GM19467 (cell line): ENCODE measurements at regions not wholly inside any gene's neighbourhood (a gene's known extent, or its start where the extent isn't known, plus 50 kb on each side); places are given as distances from the start of the nearest gene placed in this dataset.

ENCODE experiments used
- ATAC-seq: cut with Tn5 transposase; IDR thresholded peaks from one replicate; pipeline ENCODE4 v1.9.1; 2021; ENCODE audit warnings: mild to moderate bottlenecking, moderate library complexity; ENCODE audit not compliant: unreplicated experiment

GRCh38 chr14:82510007-82510406 is 976.4 kb upstream of the SEL1L start:
- ATAC-seq = no peak

DNA sequence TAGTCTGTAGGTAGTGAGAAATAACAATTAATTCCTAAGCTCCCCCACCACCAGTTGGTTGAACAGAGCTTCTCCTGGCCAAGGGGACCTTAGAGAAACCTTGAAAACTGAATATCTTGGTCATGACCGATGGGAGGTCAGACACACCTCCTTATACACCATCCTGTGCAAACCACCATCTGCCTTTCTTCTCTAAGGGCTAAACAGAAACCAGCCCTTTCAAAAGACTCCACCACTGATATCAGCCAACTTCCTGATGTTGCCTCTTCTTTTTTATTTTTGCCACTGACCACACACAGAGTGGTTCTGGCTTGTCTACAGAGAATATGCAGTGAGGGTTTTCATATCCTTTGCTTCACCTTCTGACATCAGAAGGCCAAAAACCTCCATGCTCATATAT is 977.7 kb upstream of the SEL1L start:
- ATAC-seq = no peak

GRCh38 chr14:82520765-82521164 is 987.1 kb upstream of the SEL1L start:
- no peak for ATAC-seq

GRCh38 chr14:82521191-82521590 is 987.5 kb upstream of the SEL1L start:
- ATAC-seq = no peak

- no peak for ATAC-seq
Measured at GRCh38 chr14:82528016-82528415, 994.4 kb upstream of the SEL1L start.

DNA sequence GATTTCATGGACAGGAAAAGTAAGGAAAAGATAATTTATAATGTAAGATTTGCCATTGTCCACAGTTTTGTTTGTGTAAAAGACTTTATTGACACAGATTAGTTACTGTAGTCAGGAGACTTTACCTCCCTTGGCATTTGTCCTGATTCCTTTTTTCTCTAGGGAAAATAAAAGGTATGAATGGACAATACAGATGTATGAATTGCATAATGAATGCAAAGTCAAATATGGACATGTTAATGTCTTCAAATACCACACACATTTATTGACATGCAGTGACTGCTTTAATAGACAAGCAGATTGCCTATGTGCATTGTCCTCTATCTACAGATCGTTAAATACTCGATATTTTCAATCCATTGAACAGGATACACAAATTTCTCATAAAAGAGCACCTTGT is 999.7 kb upstream of the SEL1L start:
- no peak for ATAC-seq

DNA sequence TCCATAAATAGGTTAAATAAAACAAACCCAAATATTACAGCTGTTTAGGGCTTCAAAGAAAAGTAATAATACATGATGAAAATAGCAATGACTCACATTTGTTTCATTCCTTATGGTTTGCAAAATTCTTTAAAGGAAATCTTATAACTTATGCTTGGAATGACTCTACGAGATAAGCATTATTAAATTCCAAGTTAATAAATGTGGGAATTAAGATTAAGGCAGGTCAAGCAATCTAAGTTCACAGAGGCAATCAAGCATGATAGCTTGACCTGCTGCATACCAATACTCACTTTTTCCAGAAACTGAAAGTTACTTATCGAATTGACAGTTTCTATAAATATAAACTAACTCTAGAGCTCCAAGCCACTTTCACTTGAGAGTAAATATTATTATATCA is 1002.9 kb upstream of the SEL1L start:
- ATAC-seq = no peak

DNA sequence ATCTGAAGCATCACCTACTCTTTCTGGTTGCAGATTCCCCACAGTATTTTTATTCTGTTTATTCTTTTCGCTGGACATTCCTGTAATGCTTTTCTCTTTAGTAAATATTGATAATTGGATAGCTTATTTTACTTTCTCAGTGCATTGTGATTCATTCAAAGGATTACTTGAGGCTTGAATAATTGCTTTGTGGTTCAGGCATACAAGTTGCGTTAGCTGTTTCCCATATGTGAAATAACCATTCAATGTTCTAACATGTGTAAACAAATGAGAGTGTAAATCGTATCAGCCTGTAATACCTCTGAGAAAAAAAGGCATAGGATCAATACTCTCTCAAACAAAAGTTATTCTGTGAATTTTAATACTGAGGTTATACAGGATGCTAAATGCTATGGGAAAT is 1004.2 kb upstream of the SEL1L start:
- ATAC-seq = no peak

DNA sequence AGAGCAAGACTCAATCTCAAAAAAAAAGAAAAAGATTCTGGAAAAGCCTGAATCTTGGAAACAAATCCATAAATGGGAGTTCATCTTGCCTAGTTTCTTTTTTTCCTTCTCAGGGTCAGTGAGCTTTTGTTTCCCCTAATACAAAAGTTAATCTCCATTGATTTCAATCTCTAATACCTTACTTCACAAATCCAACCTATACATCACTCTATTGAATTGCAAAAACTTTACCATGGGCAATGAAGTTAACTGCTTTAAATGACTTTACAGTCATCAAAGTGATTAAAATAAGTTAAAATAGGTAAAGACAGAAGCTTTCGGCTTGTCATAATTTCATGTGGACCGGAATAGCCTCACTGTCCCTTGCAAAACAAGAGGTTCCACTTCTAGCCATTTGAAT is 1012.7 kb upstream of the SEL1L start:
- no peak for ATAC-seq

- no peak for ATAC-seq
Measured at GRCh38 chr14:82549306-82549990, 1015.8 kb upstream of the SEL1L start.

DNA sequence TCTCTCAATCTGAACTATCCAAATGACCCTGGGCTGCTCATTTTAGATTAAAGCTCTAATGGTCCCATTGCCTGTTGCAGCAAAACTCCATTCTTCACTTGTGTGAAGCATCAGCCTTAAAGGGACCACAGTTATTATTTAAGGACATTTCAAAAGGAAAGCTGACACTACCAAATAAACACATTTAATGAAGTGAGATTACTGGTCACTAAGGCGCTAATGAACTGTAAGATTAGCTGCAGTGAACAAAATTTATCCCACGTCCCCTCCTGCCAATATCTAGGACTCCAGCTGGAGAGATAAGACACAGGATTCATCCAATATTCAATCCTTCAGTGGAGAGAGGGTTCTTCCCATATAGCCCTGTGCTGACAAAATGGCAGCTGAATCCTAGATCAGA is 1029.2 kb upstream of the SEL1L start:
- ATAC-seq = no peak

DNA sequence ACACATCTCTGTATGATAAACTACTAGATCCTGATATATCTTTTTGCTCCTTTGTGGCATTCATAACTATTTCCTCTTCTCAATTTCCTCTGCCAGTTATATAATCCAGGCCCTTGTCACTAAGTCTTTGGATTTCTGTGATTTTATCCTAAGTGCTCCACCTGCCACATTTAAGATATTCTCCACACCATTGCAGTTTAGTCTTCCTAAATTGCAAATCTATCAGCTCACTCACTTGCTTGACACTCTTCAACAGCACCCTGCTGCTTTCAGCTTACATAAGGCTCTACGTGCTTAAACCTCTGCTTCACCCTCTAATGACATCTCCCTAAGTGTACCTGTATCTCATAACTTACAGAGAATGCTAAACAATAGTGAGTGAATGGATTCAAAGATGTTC is 1032.2 kb upstream of the SEL1L start:
- ATAC-seq = no peak

DNA sequence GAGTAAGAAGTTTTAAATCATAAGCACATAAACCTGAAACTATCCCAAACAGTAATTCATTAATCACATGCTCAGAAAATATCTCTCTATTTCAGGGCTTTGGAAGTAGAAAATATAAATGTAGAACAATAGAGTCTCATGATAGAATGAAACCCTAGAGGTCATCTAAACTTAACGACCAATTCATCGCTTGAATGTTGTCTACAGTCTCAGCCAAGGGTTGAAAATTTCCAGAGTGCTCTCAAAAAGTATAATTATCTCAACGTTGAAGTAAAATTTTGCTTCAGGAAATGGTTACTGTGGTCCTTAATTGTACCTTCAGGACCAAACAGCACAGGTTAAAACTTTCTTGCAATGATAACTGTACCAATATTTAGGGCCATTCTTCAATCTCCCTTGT is 1053.6 kb upstream of the SEL1L start:
- ATAC-seq = no peak

GRCh38 chr14:82595466-82595865 is 1061.8 kb upstream of the SEL1L start:
- ATAC-seq = no peak

DNA sequence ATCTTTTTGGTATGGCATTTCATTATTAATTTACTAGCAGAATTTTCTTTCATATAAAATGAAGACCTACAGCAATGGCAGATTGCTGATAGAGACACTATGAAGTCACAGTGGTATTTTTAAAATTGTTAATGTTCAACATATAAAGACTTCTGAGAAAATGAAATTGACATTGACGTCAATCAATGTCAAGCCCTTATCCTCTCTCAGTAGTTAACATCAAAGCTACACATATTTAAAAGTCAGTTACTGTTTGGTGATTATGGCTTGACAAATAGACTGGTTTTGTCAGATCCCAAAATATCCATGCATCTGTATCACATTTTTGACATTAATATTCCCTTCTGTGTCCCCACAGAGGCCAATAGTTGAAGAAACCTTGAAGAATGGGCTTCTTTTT is 1069.1 kb upstream of the SEL1L start:
- no peak for ATAC-seq

DNA sequence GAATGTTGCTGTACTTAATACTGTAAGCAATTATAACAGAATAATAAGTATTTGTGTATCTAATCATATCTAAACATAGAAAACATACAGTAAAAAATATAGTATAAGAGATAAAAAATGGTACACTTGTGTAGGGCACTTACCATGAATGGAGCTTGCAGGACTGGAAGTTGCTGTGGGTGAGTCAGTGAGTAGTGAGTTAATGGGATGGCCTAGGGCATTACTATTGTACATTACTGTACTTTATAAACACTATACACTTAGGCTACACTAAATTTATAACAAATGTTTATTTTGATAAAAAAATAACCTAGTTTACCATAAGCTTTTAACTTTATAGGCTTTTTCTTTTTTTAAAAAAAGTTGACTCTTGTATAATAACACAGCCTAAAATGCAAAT is 1071.2 kb upstream of the SEL1L start:
- ATAC-seq = no peak

GRCh38 chr14:82621881-82622450 is 1088.3 kb upstream of the SEL1L start:
- no peak for ATAC-seq

DNA sequence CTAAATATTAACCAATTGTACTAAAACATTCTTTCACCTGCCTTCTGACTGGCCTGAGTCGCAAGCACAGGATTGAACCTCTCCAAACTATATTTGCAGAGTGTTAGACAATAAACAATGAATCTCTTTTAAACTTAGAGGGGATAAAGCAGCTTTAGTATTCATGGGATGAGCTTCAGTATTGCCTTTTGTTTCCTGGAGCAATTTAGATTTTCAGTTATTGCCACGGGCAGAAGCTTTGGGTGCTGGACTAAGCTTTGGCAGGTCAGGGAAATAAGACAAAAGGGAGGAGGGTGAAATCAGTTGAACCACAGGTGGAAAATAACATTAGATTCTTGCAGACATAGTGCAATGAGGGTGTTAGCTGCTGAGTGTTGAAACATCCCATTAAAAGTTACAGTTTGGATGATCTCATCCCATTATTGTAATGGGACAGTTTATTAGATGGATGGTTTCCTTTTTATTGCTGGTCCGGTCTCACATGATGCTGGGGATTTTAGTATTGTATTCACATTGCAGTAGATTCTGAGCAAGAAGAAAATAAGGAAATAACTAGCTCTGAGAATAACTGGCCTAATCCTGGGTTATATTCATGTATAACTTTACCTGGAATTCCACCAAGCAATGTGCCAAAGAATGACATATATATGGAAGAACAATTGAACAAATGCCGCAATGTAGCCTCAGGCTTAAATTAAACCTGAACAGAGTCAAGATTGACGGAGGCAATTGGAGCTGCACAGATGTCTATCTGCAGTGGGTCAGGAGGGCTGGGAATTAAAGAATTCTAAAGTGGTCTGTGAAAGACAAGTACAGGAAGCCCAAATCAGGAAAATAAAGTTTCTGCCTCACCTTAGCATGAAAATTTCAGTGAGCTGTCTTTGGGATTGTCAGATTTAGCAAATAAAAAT is 1092.8 kb upstream of the SEL1L start:
- ATAC-seq = no peak

GRCh38 chr14:82635915-82636314 is 1102.3 kb upstream of the SEL1L start:
- no peak for ATAC-seq

DNA sequence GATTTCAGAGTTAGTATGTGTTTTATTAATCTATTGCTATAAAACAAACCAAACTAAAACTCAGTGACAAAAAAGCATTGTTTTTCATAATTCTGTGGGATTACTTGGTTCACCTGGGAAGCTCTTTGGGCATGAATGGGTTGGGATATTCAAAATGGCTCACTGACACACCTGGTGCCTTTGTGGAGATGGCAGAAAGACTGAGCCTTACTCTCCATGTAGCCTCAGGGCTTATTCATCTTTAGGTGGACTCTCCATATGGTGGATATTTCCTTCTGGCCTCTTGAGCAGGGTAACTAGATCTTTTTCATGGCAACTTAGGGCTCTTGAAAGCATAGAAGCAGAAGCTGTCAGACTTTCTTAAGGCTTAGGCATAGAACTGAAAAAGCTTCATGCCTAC is 1102.8 kb upstream of the SEL1L start:
- no peak for ATAC-seq

DNA sequence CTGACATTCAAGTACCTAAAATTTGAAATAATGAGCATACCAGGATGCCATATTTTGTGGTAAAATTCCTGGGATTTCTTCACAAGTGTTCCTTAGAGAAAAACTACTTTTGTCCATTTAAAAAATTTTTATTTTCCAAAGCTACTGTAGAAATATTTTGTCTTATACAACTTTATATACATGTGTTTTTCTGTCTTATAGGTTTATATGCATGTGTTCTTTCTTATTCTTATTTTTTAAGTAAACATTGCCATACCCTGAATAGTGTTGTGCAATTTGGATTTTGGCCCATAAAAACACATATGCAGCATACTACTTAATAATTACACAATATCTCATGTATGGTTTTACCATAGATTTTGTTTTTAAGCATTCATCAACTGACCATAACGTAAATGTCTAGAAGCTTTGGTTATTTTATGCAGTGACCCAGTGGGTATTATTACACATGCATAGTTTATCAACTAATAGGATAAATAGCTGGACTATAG is 1107.4 kb upstream of the SEL1L start:
- no peak for ATAC-seq

DNA sequence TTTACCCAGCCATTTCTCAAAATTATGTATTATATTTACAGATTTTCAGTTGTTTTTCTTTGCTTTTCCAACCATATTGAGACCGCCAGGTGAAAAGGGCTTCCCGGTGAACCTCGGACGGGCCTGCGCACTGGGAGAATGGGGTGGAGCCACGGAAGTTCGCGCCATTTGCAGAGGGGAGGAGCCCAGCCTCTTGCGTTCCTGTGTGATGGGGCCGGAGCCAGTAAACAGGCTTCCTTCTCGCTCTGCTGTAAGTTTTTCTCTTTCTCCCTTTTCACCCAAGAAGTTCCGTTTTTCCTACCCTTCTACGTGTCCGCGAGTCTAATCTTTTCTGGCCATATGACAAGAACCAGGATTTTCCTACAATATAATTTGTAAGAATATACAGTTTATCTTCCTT is 1108.8 kb upstream of the SEL1L start:
- no peak for ATAC-seq
